Neural progenitor cell (in vitro differentiated cells): ENCODE measurements at regions not wholly inside any gene's neighbourhood (a gene's known extent, or its start where the extent isn't known, plus 50 kb on each side); places are given as distances from the start of the nearest gene placed in this dataset.

Experiments used
- DNase-seq: peaks from one replicate; pipeline ENCODE4 v3.0.0-alpha.2; 2016; ENCODE audit warnings: low spot score
- H2AFZ ChIP-seq: fragments of 200-600 bp; sonication (generic); replicated peaks from 2 replicates; pipeline ENCODE4 v1.6.1; 2016; ENCODE audit warnings: antibody characterized with exemption
- H3F3A ChIP-seq: fragments of 200-600 bp; sonication (generic); 2 replicates; pipeline ENCODE4 v1.6.1; 2016; ENCODE audit warnings: antibody characterized with exemption, low read depth
- H3K27ac ChIP-seq: fragments of 200-600 bp; sonication (generic); 2 replicates; pipeline ENCODE4 v1.5.1; 2016; ENCODE audit warnings: mild to moderate bottlenecking
- H3K27me3 ChIP-seq: fragments of 200-600 bp; sonication (generic); 2 replicates; pipeline ENCODE4 v1.6.1; 2016; ENCODE audit warnings: mild to moderate bottlenecking, moderate library complexity
- H3K36me3 ChIP-seq: fragments of 200-600 bp; sonication (generic); 2 replicates; pipeline ENCODE4 v1.5.1; 2016
- H3K4me1 ChIP-seq: fragments of 200-600 bp; sonication (generic); 2 replicates; pipeline ENCODE4 v1.6.1; 2016; ENCODE audit warnings: mixed run types
- H3K4me2 ChIP-seq: fragments of 200-600 bp; sonication (generic); 2 replicates; pipeline ENCODE4 v1.6.1; 2016
- H3K4me3 ChIP-seq: fragments of 200-600 bp; sonication (generic); 2 replicates; pipeline ENCODE4 v1.5.1; 2016
- H3K79me2 ChIP-seq: fragments of 200-600 bp; sonication (generic); 2 replicates; pipeline ENCODE4 v1.6.1; 2016; ENCODE audit warnings: low read depth
- H3K9ac ChIP-seq: fragments of 200-600 bp; sonication (generic); 2 replicates; pipeline ENCODE4 v1.6.1; 2016
- H3K9me3 ChIP-seq: fragments of 200-600 bp; sonication (generic); 2 replicates; pipeline ENCODE4 v1.5.1; 2016; ENCODE audit warnings: low read depth
- H4K20me1 ChIP-seq: fragments of 200-600 bp; sonication (generic); 2 replicates; pipeline ENCODE4 v1.6.1; 2016; ENCODE audit warnings: low read depth
- H3K27ac Mint-ChIP-seq: 3 replicates; pipeline ENCODE4 v1.8.0; 2021; ENCODE audit warnings: mixed read lengths
- H3K27me3 Mint-ChIP-seq: 2 replicates; pipeline ENCODE4 v1.8.0; 2022; ENCODE audit warnings: low read depth, mild to moderate bottlenecking, inconsistent platforms, moderate library complexity, mixed read lengths; ENCODE audit not compliant: insufficient read depth
- H3K36me3 Mint-ChIP-seq: 3 replicates; pipeline ENCODE4 v1.8.0; 2021; ENCODE audit warnings: mixed read lengths
- H3K4me1 Mint-ChIP-seq: 3 replicates; pipeline ENCODE4 v1.8.0; 2021; ENCODE audit warnings: mixed read lengths
- H3K4me3 Mint-ChIP-seq: 3 replicates; pipeline ENCODE4 v1.8.0; 2021; ENCODE audit warnings: mild to moderate bottlenecking, moderate library complexity, mixed read lengths
- H3K9me3 Mint-ChIP-seq: 3 replicates; pipeline ENCODE4 v1.8.0; 2020; ENCODE audit warnings: mixed read lengths
- CTCF ChIP-seq: fragments of 200-600 bp; sonication (generic); IDR thresholded peaks from 2 replicates; pipeline ENCODE4 v1.5.1; 2017; ENCODE audit warnings: antibody characterized with exemption, mild to moderate bottlenecking
- EZH2 ChIP-seq: fragments of 200-600 bp; sonication (generic); IDR thresholded peaks from 2 replicates; pipeline ENCODE4 v1.6.1; 2017; ENCODE audit warnings: antibody characterized with exemption, mild to moderate bottlenecking, moderate library complexity
- EZH2phosphoT487 ChIP-seq: fragments of 200-600 bp; sonication (generic); IDR thresholded peaks from 2 replicates; pipeline ENCODE4 v1.6.1; 2017; ENCODE audit warnings: antibody characterized with exemption

GRCh38 chr12:93967454-93967853 lies 180.9 kb upstream of the PLXNC1 start:
- peaks cover 5% of the 10 kb centered on the region for H3K27me3 Mint-ChIP-seq
- Histone ChIP-seq H2AFZ (no peak overlapping the region), H3K4me2 (no peak overlapping the region), H3K4me1 (peaks cover 2% of the 10 kb centered on the region), H3K36me3 (no peaks in the 10 kb centered on the region), H3K27ac (no peak overlapping the region), H3K9ac (no peak overlapping the region), H3K4me3 (no peak overlapping the region), H3K79me2 (no peaks in the 10 kb centered on the region), H3K9me3 (no peaks in the 10 kb centered on the region), H4K20me1 (no peaks in the 10 kb centered on the region), H3K27me3 (no peaks in the 10 kb centered on the region), H3F3A (peaks cover 1% of the 10 kb centered on the region)
- DNase-seq: no peak
- H3K9me3 Mint-ChIP-seq: peaks cover 14% of the 10 kb centered on the region
- H3K27ac Mint-ChIP-seq: no peak overlapping the region
- TF ChIP-seq CTCF (no peak), EZH2phosphoT487 (no peak), EZH2 (no peak)
- no peaks in the 10 kb centered on the region for H3K36me3 Mint-ChIP-seq
- no peak overlapping the region for H3K4me3 Mint-ChIP-seq
- H3K4me1 Mint-ChIP-seq: peaks cover 5% of the 10 kb centered on the region

GRCh38 chr12:93968536-93969285 lies 179.7 kb upstream of the PLXNC1 start:
- TF ChIP-seq CTCF (no peak), EZH2 (no peak), EZH2phosphoT487 (no peak)
- H3K4me2 ChIP-seq: no peak overlapping the region
- H3K27ac ChIP-seq: no peak overlapping the region
- Mint-ChIP-seq H3K27ac (no peak overlapping the region), H3K9me3 (peaks cover 9% of the 10 kb centered on the region), H3K27me3 (peaks cover 5% of the 10 kb centered on the region), H3K4me1 (peaks cover 15% of the 10 kb centered on the region), H3K4me3 (no peak overlapping the region), H3K36me3 (no peaks in the 10 kb centered on the region)
- H3K36me3 ChIP-seq: no peaks in the 10 kb centered on the region
- H3K4me3 ChIP-seq: no peak overlapping the region
- H3K4me1 ChIP-seq: peaks cover 11% of the 10 kb centered on the region
- no peaks in the 10 kb centered on the region for H3K27me3 ChIP-seq
- no peak overlapping the region for H3K9ac ChIP-seq
- H3F3A ChIP-seq: peaks cover 6% of the 10 kb centered on the region
- no peak overlapping the region for H2AFZ ChIP-seq
- DNase-seq: no peak
- H4K20me1 ChIP-seq: no peaks in the 10 kb centered on the region
- H3K79me2 ChIP-seq: no peaks in the 10 kb centered on the region
- no peaks in the 10 kb centered on the region for H3K9me3 ChIP-seq

GRCh38 chr12:93970900-93971688 lies 177.3 kb upstream of the PLXNC1 start:
- H3F3A ChIP-seq: peaks cover 6% of the 10 kb centered on the region
- no peak overlapping the region for H3K27ac ChIP-seq
- H2AFZ ChIP-seq: no peak overlapping the region
- H3K9ac ChIP-seq: no peak overlapping the region
- peaks cover 9% of the 10 kb centered on the region for H3K9me3 Mint-ChIP-seq
- H3K9me3 ChIP-seq: no peaks in the 10 kb centered on the region
- no peaks in the 10 kb centered on the region for H3K79me2 ChIP-seq
- peaks cover 22% of the 10 kb centered on the region for H3K4me1 Mint-ChIP-seq
- H3K27ac Mint-ChIP-seq: no peak overlapping the region
- TF ChIP-seq EZH2phosphoT487: no peak
- no peak for TF ChIP-seq CTCF
- TF ChIP-seq EZH2: no peak
- DNase-seq: no peak
- H4K20me1 ChIP-seq: no peaks in the 10 kb centered on the region
- no peaks in the 10 kb centered on the region for H3K27me3 ChIP-seq
- no peak overlapping the region for H3K4me3 ChIP-seq
- H3K4me3 Mint-ChIP-seq: no peak overlapping the region
- peaks cover 22% of the 10 kb centered on the region for H3K4me1 ChIP-seq
- H3K4me2 ChIP-seq: no peak overlapping the region
- no peaks in the 10 kb centered on the region for H3K36me3 ChIP-seq
- H3K36me3 Mint-ChIP-seq: no peaks in the 10 kb centered on the region
- H3K27me3 Mint-ChIP-seq: peaks cover 5% of the 10 kb centered on the region
